Spinal cord (tissue), 9 donors: ENCODE measurements at regions not wholly inside any gene's neighbourhood (a gene's known extent, or its start where the extent isn't known, plus 50 kb on each side); places are given as distances from the start of the nearest gene placed in this dataset.
"Not testable (repeated sequence)": the region's sequence is repeated elsewhere in the genome, so short reads cannot be mapped to it uniquely, and the experiment has no call there.

Source experiments
- DNase-seq, 6 donors: peaks; one replicate each; pipeline versions ENCODE4 v3.0.0 to v3.0.0-alpha.2; 2013 to 2015; ENCODE audit warnings: low spot score in 6 of 6, low read depth in 4 of 6
- H3K27ac ChIP-seq: one replicate; pipeline ENCODE4 v1.5.1; 2013; ENCODE audit warnings: low read depth, low read length, control low read depth
- H3K27me3 ChIP-seq: one replicate; pipeline ENCODE4 v1.6.1; 2013; ENCODE audit warnings: low read length; ENCODE audit not compliant: control insufficient read depth, insufficient read depth
- H3K36me3 ChIP-seq: one replicate; pipeline ENCODE4 v1.6.1; 2013; ENCODE audit warnings: low read length; ENCODE audit not compliant: control insufficient read depth, insufficient read depth
- H3K4me1 ChIP-seq: one replicate; pipeline ENCODE4 v1.6.1; 2013; ENCODE audit warnings: low read length; ENCODE audit not compliant: control insufficient read depth, insufficient read depth
- H3K4me3 ChIP-seq: one replicate; pipeline ENCODE4 v1.5.1; 2013; ENCODE audit warnings: low read depth, low read length, control low read depth
- H3K9me3 ChIP-seq: one replicate; pipeline ENCODE4 v1.6.1; 2013; ENCODE audit warnings: low read length; ENCODE audit not compliant: control insufficient read depth, insufficient read depth
- WGBS: methylation state at CpG from one replicate; pipeline ENCODE4 v1.1.5; 2013; ENCODE audit warnings: missing lambda C conversion rate; ENCODE audit not compliant: insufficient coverage; 5-methylcytosine and 5-hydroxymethylcytosine counted together
- donor health status: healthy.

DNA sequence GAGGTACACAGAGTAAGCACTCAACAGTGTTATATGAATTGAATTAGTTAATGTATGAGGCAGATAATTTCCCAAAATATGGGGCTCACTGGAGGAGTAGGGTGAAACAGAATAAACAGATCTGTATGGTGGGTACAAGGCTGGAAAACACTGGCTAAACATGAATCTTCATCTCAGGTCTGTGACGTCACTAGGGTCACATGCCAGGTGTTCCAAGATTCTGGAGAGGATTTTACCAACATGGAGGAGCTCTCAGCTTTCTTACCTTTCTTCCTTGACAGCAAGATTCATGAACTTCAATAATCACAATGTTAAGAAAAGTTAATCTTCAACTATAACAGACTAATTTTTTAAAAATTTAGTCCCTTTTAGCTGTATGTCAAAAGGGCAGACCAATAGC, 385.3 kb upstream of the EYS start:
- DNase-seq, H3K27ac ChIP-seq, H3K4me1 ChIP-seq, H3K27me3 ChIP-seq, H3K9me3 ChIP-seq, H3K4me3 ChIP-seq, H3K36me3 ChIP-seq: not testable (repeated sequence)
- no CpG with 5 or more reads among the region's 1 CpG for WGBS

DNA sequence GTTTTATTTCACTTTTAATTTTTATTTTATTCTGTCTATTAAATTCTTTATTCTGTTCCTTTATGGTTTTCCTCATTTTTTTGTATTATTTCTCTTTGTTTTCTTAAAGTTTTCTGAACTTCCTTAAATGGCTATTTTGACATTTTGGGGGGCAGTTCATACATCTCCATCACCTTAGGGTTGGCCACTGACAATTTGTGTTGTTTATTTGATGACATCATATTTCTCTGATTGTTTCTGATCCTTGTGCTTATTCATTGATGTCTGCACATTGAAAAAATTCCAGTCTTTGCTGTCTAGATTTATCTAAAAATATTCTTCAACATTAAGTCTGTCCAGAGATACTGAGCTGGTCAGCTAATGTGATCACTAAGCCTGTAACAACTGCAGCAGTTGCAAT, 379.5 kb upstream of the EYS start:
- Histone ChIP-seq H3K4me1 (no peaks in the 10 kb centered on the region), H3K4me3 (no peak overlapping the region), H3K27me3 (no peaks in the 10 kb centered on the region), H3K9me3 (peaks cover 8% of the 10 kb centered on the region), H3K27ac (no peak overlapping the region), H3K36me3 (no peaks in the 10 kb centered on the region)
- DNase-seq: no peak

DNA sequence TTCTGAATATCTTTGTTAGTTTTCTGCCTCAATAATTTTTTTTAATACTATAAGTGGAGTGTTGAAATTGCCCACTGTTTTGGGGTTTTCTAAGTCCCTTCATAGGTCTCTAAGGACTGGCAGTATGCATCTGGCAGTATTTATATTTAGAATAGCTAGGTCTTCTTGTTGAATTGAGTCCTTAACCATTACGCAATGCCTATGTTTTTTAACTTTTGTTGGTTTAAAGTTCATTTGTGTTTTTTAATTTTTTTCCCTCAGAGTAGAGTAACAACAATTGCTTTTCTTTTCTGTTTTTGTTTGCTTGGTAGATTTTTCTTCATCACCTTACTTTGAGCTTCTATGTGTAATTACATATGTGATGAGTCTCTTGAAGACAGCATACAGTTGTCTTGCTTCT, 375.9 kb upstream of the EYS start:
- Histone ChIP-seq H3K27ac (no peak overlapping the region), H3K4me1 (no peaks in the 10 kb centered on the region), H3K4me3 (no peak overlapping the region), H3K36me3 (no peaks in the 10 kb centered on the region), H3K9me3 (peaks cover 8% of the 10 kb centered on the region), H3K27me3 (no peaks in the 10 kb centered on the region)
- DNase-seq: no peak
- no CpG with 5 or more reads among the region's 1 CpG for WGBS

- H3K9me3 ChIP-seq: no peaks in the 10 kb centered on the region
- no peak overlapping the region for H3K27ac ChIP-seq
- no peaks in the 10 kb centered on the region for H3K27me3 ChIP-seq
- no peak for DNase-seq
- H3K4me3 ChIP-seq: no peak overlapping the region
- no peaks in the 10 kb centered on the region for H3K36me3 ChIP-seq
- H3K4me1 ChIP-seq: no peaks in the 10 kb centered on the region
These were observed 361.9 kb upstream of the EYS start for GRCh38 chr6:66068907-66069306.

DNA sequence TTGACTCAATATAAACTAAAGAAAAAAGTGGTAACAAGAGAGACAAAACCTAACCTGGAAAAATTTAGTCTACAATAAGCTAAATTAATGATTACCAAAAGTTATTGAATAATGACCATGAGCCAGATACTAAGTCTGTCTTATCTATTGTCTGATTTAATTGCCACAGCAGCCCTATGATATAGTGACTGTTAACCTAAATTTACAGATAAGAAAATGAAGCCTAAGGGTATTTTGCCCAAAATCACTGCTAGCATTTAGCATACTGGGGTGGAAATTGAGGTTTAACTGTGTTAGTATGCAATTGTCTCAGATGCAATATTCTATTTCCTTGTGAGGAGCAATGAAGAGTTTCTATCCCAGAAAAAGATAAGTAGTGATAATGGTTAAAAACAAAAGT, 361.0 kb upstream of the EYS start:
- H3K4me1 ChIP-seq: no peaks in the 10 kb centered on the region
- H3K36me3 ChIP-seq: no peaks in the 10 kb centered on the region
- no peak overlapping the region for H3K27ac ChIP-seq
- no peaks in the 10 kb centered on the region for H3K9me3 ChIP-seq
- DNase-seq: no peak
- H3K4me3 ChIP-seq: no peak overlapping the region
- no peaks in the 10 kb centered on the region for H3K27me3 ChIP-seq

DNA sequence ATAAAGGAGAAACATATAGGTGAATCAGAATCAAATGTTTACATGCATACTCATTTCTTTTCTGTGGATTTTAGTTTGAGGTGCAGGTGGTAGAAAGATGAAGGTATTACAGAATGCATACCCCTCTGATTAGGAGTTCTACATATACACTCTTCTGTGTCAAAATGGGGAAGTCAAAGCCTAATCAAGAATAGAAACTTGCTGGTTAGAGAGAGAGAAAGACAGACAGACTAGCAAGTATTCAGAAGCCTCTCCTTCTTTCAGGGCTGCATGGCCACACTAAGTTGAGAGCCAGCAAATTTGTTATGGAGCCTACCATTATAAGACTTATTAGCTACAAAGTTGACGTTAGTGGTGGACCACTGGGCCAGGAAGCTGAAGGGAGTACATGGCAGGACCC, 358.3 kb upstream of the EYS start:
- no peak overlapping the region for H3K4me3 ChIP-seq
- no peaks in the 10 kb centered on the region for H3K4me1 ChIP-seq
- no peak overlapping the region for H3K27ac ChIP-seq
- no peaks in the 10 kb centered on the region for H3K27me3 ChIP-seq
- no peak for DNase-seq
- H3K36me3 ChIP-seq: no peaks in the 10 kb centered on the region
- 100% methylated on average over 1 of the region's 1 CpG for WGBS
- H3K9me3 ChIP-seq: no peaks in the 10 kb centered on the region

DNA sequence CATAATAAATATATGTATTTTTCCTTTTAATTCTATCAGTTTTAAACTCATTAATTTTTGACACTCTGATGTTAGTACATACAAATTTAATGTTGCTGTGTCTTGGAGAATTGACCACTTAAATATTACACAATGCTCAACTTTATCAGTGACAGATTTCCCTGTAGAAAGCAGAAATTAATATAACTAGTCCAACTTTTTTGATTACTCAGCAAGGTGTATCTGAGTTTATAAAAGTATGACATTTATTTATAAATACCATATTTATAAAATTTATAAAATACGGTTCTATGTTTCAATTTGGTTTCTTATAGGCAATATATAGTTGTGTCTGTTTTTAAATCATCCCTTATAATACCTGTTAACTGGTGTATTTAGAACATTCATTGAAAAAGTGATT, 350.0 kb upstream of the EYS start:
- WGBS: no CpG with 5 or more reads among the region's 1 CpG
- Histone ChIP-seq H3K27ac (no peak overlapping the region), H3K36me3 (no peaks in the 10 kb centered on the region), H3K9me3 (no peaks in the 10 kb centered on the region), H3K4me3 (no peak overlapping the region), H3K4me1 (no peaks in the 10 kb centered on the region), H3K27me3 (no peaks in the 10 kb centered on the region)
- DNase-seq: no peak

DNA sequence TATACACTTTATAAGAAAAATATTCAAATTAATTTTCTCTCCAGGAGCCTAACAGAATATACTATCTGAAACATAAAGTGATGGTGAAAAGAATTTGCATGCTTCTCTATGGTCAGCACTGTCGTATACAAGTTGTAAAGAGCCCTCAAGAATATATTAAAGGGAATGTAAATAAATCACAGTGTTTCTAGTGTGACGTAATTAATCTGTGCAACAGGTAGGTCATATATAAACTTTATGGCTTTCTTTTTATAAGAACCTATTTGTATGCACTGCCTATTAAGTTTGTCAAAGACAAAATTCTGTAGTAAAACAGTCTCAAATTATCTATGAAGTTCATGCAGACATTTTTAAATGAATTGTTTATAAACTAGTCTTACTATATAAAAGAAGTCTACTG, 347.9 kb upstream of the EYS start:
- Histone ChIP-seq H3K9me3 (no peaks in the 10 kb centered on the region), H3K4me3 (no peak overlapping the region), H3K27me3 (no peaks in the 10 kb centered on the region), H3K36me3 (no peaks in the 10 kb centered on the region), H3K4me1 (no peaks in the 10 kb centered on the region), H3K27ac (no peak overlapping the region)
- DNase-seq: no peak
- whole genome bisulfite sequencing: no CpG with 5 or more reads among the region's 2 CpGs

DNA sequence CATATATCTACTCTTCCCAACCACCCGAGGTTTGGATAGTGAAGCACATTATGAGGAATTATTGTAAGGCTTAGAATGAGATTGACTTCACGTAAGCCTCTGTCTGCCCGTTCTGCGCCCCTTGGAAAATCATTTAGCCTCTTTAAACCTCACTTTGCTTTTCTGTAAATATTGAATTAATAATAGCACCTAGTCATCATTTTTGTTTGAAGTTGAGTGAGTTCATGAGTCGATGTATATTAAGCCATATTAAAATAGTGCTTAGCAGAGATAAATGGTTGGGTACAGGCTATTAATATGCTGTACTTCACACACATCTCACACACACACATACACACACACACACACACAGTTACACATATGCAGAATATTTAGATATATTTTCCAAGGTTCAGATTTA, 344.8 kb upstream of the EYS start:
- H3K27me3 ChIP-seq: no peaks in the 10 kb centered on the region
- H3K9me3 ChIP-seq: no peaks in the 10 kb centered on the region
- H3K4me1 ChIP-seq: no peaks in the 10 kb centered on the region
- no CpG with 5 or more reads among the region's 5 CpGs for WGBS
- no peak overlapping the region for H3K27ac ChIP-seq
- H3K36me3 ChIP-seq: no peaks in the 10 kb centered on the region
- no peak overlapping the region for H3K4me3 ChIP-seq
- no peak for DNase-seq

DNA sequence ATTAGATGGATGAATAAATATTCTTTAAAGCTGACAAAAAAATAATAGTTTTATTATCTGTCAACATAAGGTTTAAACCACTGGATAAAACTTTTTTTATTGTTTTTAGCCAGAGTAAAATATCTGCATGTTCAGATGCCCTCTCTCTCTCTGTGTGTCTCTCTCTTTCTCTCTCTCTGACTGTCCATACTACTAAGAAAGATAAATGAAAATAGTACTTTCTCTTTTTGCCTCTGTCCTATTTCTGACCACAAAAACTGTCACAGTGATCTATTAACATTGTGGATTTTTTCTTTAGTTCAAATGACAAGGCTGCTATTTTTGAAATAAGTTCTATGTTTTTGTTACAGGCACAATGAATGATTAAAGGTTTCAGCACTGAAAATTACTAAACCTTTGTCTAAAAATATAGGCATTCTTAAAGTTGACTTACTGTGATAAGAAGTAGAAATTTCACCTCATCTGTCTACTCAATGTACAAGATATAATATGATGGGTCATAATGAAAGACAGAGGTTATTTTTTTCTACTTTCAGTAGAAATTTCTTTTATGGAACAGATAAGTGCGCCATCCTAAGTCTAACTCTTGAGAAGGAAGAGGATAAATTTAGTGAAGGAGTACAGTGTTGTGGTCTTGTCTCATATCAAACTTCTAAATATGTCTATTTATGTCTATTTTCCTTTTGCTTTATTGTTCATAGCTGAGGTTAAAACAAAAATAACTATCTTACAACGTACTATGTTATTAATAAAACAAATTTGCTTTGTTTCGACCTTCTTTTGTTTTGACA, 341.9 kb upstream of the EYS start:
- H3K4me1 ChIP-seq: no peaks in the 10 kb centered on the region
- no CpG with 5 or more reads among the region's 3 CpGs for WGBS
- H3K4me3 ChIP-seq: no peak overlapping the region
- H3K36me3 ChIP-seq: no peaks in the 10 kb centered on the region
- DNase-seq: no peak
- no peaks in the 10 kb centered on the region for H3K9me3 ChIP-seq
- H3K27me3 ChIP-seq: no peaks in the 10 kb centered on the region
- no peak overlapping the region for H3K27ac ChIP-seq
